IMR-90 (cell line): ENCODE measurements at regions not wholly inside any gene's neighbourhood (a gene's known extent, or its start where the extent isn't known, plus 50 kb on each side); places are given as distances from the start of the nearest gene placed in this dataset.
"Not testable (repeated sequence)": the region's sequence is repeated elsewhere in the genome, so short reads cannot be mapped to it uniquely, and the experiment has no call there.

Experiments
- ATAC-seq: fragments of 200-7000 bp; cut with Tn5 transposase; 2 replicates; pipeline ENCODE4 v1.9.1; 2020; ENCODE audit warnings: low read depth, mild to moderate bottlenecking, moderate library complexity
- BruUV-seq: library from RNA; stranded (reverse); fragments of 400-500 nt; replicated peaks from 2 replicates; lab custom pipeline; 2021; lab: Mats Ljungman, UMichigan
- CTCF ChIA-PET: fragments of 300-600 bp; formaldehyde crosslinking; extraction: SDS; loops from one replicate; lab custom pipeline; 2021; ENCODE audit warnings: antibody characterized with exemption; lab: Yijun Ruan, JAX
- POLR2A ChIA-PET: fragments of 300-600 bp; sonication (Branson Sonifier 250); formaldehyde crosslinking; loops from one replicate; lab custom pipeline; 2022; ENCODE audit warnings: antibody characterized with exemption; ENCODE audit not compliant: unreplicated experiment; lab: Charles Lee
- DNase-seq: peaks from one replicate; pipeline ENCODE4 v3.0.0; 2013
- H2AFZ ChIP-seq: replicated peaks from 2 replicates; pipeline ENCODE3; 2013; ENCODE audit warnings: low read length, mild to moderate bottlenecking; ENCODE audit not compliant: poor library complexity
- H2AK5ac ChIP-seq: 2 replicates; pipeline ENCODE4 v1.6.1; 2013; ENCODE audit warnings: low read depth, low read length, inconsistent platforms
- H2AK9ac ChIP-seq: replicated peaks from 2 replicates; pipeline ENCODE3; 2013; ENCODE audit warnings: mild to moderate bottlenecking, low read depth, low read length, moderate library complexity; ENCODE audit not compliant: poor library complexity
- H2BK120ac ChIP-seq: 2 replicates; pipeline ENCODE4 v1.6.1; 2013; ENCODE audit warnings: low read depth, low read length, inconsistent platforms
- H2BK15ac ChIP-seq: 3 replicates; pipeline ENCODE4 v1.6.1; 2013; ENCODE audit warnings: low read depth, low read length, inconsistent platforms
- H2BK20ac ChIP-seq: 2 replicates; pipeline ENCODE4 v1.6.1; 2013; ENCODE audit warnings: low read depth, mild to moderate bottlenecking, inconsistent platforms, low read length, moderate library complexity
- H2BK5ac ChIP-seq: 2 replicates; pipeline ENCODE4 v1.6.1; 2013; ENCODE audit warnings: mild to moderate bottlenecking, low read depth, low read length, inconsistent platforms; ENCODE audit not compliant: poor library complexity, severe bottlenecking
- H3K14ac ChIP-seq: replicated peaks from 2 replicates; pipeline ENCODE4 v1.6.1; 2013; ENCODE audit warnings: low read depth, low read length, inconsistent platforms
- H3K18ac ChIP-seq: 2 replicates; pipeline ENCODE4 v1.6.1; 2013; ENCODE audit warnings: low read depth, low read length, control low read depth
- H3K23ac ChIP-seq: 2 replicates; pipeline ENCODE4 v1.6.1; 2013; ENCODE audit warnings: low read depth, low read length, inconsistent platforms
- H3K27ac ChIP-seq: 2 replicates; pipeline ENCODE4 v1.5.1; 2013; ENCODE audit warnings: mild to moderate bottlenecking, control low read depth, low read length; ENCODE audit not compliant: insufficient read depth
- H3K27me3 ChIP-seq: 2 replicates; pipeline ENCODE4 v1.6.1; 2013; ENCODE audit warnings: low read length; ENCODE audit not compliant: control insufficient read depth, insufficient read depth
- H3K36me3 ChIP-seq: 2 replicates; pipeline ENCODE4 v1.6.1; 2013; ENCODE audit warnings: low read length, mixed read lengths; ENCODE audit not compliant: control insufficient read depth, insufficient read depth
- H3K4ac ChIP-seq: 2 replicates; pipeline ENCODE4 v1.6.1; 2013; ENCODE audit warnings: low read depth, low read length, inconsistent platforms
- H3K4me1 ChIP-seq: 2 replicates; pipeline ENCODE4 v1.6.1; 2013; ENCODE audit warnings: low read length, mixed read lengths; ENCODE audit not compliant: control insufficient read depth, insufficient read depth
- H3K4me2 ChIP-seq: 2 replicates; pipeline ENCODE4 v1.6.1; 2013; ENCODE audit warnings: low read depth, mild to moderate bottlenecking, control low read depth, low read length, moderate library complexity
- H3K4me3 ChIP-seq: 2 replicates; pipeline ENCODE4 v1.5.1; 2013; ENCODE audit warnings: low read depth, mild to moderate bottlenecking, control low read depth, low read length, moderate library complexity; ENCODE audit not compliant: insufficient read depth
- H3K56ac ChIP-seq: 2 replicates; pipeline ENCODE4 v1.6.1; 2013; ENCODE audit warnings: low read length, inconsistent platforms; ENCODE audit not compliant: insufficient read depth; ENCODE audit errors: extremely low read depth
- H3K79me1 ChIP-seq, 2 experiments: 2 replicates each; pipeline ENCODE4 v1.6.1; 2013; ENCODE audit warnings: low read length in 2 of 2, inconsistent platforms in 1 of 2, low read depth in 1 of 2
- H3K9ac ChIP-seq: 2 replicates; pipeline ENCODE4 v1.6.1; 2013; ENCODE audit warnings: low read depth, low read length, control low read depth
- H3K9me1 ChIP-seq: 2 replicates; pipeline ENCODE4 v1.6.1; 2013; ENCODE audit warnings: low read length, inconsistent platforms; ENCODE audit not compliant: insufficient read depth
- H3K9me3 ChIP-seq: 2 replicates; pipeline ENCODE4 v1.6.1; 2013; ENCODE audit warnings: low read length; ENCODE audit not compliant: control insufficient read depth, insufficient read depth
- H4K20me1 ChIP-seq: 2 replicates; pipeline ENCODE4 v1.6.1; 2013; ENCODE audit warnings: low read length, inconsistent platforms; ENCODE audit not compliant: insufficient read depth
- H4K5ac ChIP-seq: 2 replicates; pipeline ENCODE4 v1.6.1; 2013; ENCODE audit warnings: mild to moderate bottlenecking, low read depth, low read length, control low read depth
- H4K8ac ChIP-seq, 2 experiments: 2 replicates each; pipeline ENCODE4 v1.6.1; 2013; ENCODE audit warnings: low read depth in 2 of 2, low read length in 2 of 2, control low read depth in 1 of 2, inconsistent platforms in 1 of 2
- H4K91ac ChIP-seq: 2 replicates; pipeline ENCODE4 v1.6.1; 2013; ENCODE audit warnings: low read depth, low read length, inconsistent platforms; ENCODE audit not compliant: insufficient read depth
- WGBS, 2 experiments: methylation state at CpG; one replicate each; pipeline versions ENCODE4 v1.1.5 to v1.1.7; 2013; ENCODE audit warnings: missing lambda C conversion rate in 2 of 2; ENCODE audit not compliant: insufficient read length in 1 of 2; ENCODE audit errors: extremely low coverage in 2 of 2; 5-methylcytosine and 5-hydroxymethylcytosine counted together
- dilution Hi-C: fragments of 300-500 bp; cut with HindIII; formaldehyde crosslinking; loops from one replicate; pipeline ENCODE4 v1.14.3; 2018; ENCODE audit warnings: low sequenced_read_pairs; ENCODE audit not compliant: unreplicated experiment
- in situ Hi-C: fragments of 300-500 bp; cut with MboI; formaldehyde crosslinking; loops from 3 replicates; pipeline ENCODE4 v1.14.3; 2019; ENCODE audit warnings: low sequenced_read_pairs, inconsistent platforms, mixed read lengths
- intact Hi-C: fragments of 100-400 bp; cut with micrococcal nuclease; formaldehyde crosslinking; loops from 2 replicates; pipeline ENCODE4 v1.10.0; 2022

DNA sequence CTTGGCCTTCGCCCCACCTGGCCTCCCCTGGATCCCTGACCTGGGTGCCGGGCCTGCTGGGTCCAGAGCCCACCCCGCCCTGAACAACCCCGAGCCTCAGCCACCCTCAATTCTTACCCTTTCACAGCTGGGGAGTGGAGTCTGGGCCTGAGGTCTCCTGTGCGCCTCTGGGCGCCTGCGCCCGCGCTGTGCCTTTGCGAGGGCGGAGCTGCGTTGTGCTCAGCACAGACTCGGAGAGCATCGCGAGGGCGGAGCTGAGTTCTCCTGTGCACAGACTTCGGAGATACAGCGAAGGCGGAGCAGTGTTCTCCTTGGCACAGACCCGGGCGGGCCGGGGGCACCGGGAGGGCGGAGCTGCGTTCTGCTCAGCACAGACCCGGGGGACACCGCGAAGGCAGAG lies 123.3 kb downstream of the PPIAL4E start:
- H3K23ac ChIP-seq, H2BK20ac ChIP-seq, BruUV-seq, H2AK5ac ChIP-seq, intact Hi-C loops, CTCF ChIA-PET, H4K8ac ChIP-seq, H3K9me1 ChIP-seq, dilution Hi-C loops, H2BK15ac ChIP-seq, H3K4ac ChIP-seq, H2AK9ac ChIP-seq, H3K56ac ChIP-seq, H3K79me1 ChIP-seq, H3K9ac ChIP-seq, H3K4me1 ChIP-seq, H3K14ac ChIP-seq, H3K9me3 ChIP-seq, H4K91ac ChIP-seq, H2AFZ ChIP-seq, H4K5ac ChIP-seq, H3K27me3 ChIP-seq, H3K4me3 ChIP-seq, H2BK120ac ChIP-seq, POLR2A ChIA-PET, H3K36me3 ChIP-seq, H2BK5ac ChIP-seq, H3K18ac ChIP-seq, in situ Hi-C loops, H4K20me1 ChIP-seq, H3K27ac ChIP-seq, H3K4me2 ChIP-seq, DNase-seq: not testable (repeated sequence)
- ATAC-seq = peak; percentile 97
- no CpG with 5 or more reads among the region's 28 CpGs for WGBS, 2 experiments
